HUDEP-2 (cell line): ENCODE measurements at regions not wholly inside any gene's neighbourhood (a gene's known extent, or its start where the extent isn't known, plus 50 kb on each side); places are given as distances from the start of the nearest gene placed in this dataset.

Source experiments
- DNase-seq, 76 experiments: peaks; one replicate each; lab custom pipeline; 2025; ENCODE audit not compliant: unreplicated experiment in 76 of 76; lab: John Stamatoyannopoulos, UW

DNA sequence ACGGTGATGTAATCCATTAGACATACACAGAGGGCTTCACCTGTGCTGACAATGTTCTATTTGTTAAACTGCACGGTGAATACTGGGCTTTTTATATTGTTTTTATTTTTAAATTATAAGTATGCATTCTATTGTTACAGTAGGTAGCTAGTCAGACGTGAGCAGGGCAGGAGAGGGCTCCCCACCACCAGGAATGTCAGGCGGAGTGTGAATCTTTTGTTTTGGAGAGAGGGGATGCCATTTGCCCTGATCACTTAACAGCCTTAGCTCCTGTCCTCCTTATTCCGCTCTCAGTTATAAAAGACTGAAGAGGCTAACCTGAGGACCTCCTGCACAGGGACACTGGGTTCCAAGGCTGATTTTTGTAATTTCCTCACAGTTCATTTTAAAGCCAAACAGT is 151.6 kb upstream of the TAPT1 start:
- no peak for DNase-seq

DNA sequence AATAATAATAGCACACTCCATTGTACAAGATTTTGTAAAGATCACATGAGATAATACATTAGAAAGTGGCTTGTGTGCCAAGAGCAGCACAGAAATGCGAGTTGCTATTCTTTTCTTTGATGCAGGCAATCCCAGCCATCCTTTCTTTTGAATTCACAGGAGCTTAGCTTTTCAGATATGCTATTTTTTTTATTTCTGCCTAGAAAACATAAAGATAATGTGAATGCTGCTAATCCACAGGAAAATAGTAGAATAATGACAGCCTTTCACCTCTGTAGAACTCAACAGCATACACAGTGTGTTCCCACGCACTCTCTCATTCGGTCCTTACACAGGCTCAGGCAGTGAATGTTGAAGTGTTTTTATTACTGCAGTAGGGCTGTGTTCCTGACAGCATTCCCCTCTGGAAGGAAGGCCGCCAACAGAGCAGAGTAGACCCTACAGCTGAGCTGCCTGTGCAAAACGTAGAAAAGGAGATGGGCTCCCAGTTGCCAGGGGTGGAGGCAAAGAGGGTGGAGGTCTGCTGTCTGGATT is 138.8 kb upstream of the TAPT1 start:
- DNase-seq = no peak

DNA sequence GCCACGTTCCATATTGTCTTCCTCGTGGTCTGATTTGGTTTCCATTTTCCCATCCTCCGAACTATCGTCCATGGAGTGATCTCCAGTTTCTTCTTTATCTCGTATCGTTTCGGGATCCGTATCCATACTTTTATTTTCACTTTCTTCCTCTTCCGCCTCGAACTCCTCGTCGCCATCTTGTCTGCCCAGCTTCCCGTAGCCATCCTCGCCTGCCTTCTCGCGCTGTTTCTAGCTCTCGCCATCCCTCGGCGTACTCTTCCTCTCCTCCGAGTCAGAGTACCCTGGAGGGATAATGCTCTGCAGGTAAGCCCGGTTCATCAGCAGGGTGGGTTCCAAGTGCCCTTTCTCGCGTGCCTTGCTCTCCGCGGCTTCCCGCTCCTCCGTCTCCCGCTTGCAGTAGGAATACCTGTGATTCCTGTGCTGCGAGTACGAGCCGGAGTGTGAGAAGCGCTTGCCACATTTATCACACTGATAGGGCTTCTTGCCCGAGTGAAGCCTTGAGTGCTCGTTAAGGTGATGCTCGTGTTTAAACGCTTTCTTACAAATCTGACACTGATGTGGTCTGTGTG is 134.5 kb upstream of the TAPT1 start:
- DNase-seq = no peak

DNA sequence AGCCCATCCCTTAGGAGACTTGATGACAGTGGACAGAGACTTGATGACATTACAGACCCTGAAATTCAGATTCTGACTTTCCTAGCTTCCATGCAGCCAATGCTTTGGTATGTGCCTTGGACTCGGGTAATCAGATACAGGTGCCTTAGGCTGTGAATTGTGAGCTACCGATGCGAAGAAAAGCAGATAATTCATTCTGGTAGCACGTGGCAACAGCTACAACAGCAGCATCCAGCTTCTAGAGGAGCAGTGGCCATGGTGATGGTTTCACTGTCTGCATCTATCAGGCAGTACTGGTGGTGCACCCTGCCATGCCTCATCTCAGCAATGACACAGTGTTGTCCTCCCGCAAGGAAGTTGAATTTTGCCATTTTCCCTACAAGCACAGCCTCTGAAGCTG is 126.9 kb upstream of the TAPT1 start:
- DNase-seq = no peak

DNA sequence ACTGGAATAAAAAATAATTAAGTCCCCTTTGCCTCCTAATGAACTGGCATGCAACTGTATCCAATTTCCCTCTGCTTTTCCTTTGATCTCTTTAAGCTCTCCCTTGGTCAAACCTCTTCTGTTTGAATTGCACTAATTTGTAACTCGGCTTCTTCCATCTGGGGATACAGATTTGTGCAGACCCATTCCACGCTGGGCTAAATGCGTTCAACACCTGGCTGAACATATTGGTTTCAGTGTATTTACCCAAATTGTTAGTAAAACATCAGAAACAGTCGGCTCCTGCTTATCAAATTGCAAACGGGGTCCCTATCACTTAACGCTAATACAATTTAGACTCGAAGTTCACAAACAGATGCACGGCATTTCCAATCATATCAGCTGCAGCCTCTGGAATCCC is 124.9 kb upstream of the TAPT1 start:
- no peak for DNase-seq

DNA sequence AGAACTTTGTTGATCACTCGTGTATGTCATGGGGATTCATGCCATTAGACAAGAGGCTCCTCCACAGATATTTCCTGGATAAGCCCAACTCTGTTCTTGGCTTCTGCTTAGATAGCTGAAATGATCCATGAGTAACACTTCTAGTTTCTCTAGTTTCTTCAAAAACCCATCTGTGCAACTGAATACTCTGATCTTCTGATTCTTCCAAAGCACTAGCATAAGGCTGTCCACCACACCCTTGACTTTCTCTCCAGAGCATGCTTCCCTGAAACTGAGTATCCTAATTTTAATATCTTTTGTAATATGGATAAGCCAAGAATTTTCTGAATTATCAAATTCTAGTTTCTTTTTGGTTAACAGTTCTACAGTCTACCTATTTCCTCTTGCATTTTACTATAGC is 118.6 kb upstream of the TAPT1 start:
- no peak for DNase-seq

DNA sequence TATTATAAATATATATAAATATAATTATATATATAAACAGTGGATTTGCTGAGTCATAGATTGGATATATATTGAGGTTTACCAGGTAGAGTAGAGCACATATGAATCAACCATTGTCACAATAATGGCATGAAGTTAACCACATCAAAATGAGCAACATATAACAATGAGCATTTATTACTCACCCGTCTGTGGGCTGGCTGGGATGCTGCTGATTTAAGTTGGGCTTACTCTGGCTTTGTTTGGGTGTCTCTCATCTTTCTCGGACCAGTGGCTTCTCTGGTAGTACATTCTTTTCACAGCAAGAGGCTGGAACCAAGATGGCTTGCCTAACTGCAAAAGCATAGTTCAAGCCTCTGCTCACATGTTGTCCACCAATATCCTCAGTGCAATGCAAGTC is 111.7 kb upstream of the TAPT1 start:
- DNase-seq = no peak

DNA sequence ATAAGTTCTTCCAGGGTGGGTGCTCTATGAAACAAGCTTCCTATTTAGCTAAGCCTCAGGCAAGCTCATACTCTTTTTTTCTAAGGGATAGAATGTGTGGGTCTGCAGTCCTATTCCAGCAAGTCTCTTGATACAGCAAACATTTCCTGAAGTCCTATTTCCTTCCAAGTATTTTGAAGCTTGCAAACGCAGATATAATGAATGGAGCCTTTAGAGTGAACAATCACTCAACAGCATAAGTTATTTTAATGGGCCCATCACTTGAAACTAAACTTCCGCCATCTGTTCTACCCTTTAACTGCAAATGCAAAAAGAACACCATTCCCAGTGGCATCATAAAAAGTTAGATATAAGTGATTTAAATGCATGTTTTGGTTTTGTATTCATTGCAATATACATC is 108.3 kb upstream of the TAPT1 start:
- DNase-seq = no peak

DNA sequence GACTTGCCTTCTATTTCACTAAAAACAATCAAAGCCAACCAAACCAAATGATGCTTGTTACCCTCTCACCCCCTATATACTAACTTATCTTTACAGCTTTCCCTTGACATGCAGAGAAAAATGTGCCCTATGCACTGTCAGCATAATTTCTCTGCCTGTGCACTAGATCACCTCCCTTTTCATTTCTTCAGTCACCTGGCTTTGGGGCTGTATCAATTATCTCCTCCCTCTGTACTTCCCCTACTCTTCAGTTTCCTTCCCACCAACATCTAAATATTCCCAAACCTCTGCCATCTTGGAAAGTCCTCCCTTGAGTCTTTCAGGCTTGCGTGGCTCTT is 103.5 kb upstream of the TAPT1 start:
- DNase-seq = no peak

DNA sequence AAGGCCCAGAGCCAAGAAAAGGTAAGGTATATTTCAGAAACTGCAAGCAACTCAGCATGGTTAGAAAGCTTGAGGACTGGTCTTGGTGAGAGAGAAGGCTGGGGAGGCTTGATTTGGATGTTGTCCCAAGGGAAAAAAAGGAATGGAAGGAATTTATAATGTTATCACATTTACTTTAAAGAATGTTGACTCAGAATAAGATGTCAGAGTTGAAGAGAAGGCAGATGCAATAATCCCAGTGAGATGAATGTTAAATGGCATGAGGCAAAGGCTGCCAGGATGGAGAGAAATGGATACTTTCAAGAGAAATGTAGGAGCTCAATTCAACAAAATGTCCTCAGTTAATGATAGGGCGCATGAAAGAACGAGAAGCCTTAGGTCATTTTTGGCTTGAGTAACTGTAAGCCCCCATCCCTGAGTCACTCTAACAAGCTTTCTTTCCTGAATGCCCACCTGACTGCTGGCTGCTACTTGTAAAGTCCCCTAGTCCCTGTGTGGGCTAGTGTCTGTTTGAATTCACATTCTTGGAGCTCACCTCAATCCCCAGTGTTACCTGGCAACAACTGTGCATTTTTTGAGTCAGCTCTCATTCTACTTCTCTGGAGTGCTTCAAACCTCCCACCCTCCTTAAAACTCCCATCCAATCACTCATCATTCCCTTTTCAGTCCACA is 103.0 kb upstream of the TAPT1 start:
- no peak for DNase-seq

DNA sequence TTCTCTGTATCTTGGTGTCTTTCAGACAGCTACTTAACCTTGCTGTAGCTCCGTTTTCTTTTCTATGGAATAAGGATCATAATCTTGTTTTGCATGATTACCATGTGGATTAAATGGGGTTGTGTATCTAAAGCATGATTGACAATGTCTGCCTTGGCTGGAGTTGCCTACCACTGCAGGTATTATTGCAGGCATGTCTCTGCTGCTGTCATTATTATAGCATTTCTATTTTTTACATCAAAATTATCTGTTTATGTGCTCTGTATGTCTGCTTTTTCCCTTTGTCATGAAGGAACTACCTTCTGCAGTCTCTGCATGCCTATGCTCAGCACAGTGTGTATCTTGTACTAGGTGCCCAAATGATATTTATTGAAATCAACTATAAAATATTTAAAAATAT is 95.9 kb upstream of the TAPT1 start:
- DNase-seq = no peak

DNA sequence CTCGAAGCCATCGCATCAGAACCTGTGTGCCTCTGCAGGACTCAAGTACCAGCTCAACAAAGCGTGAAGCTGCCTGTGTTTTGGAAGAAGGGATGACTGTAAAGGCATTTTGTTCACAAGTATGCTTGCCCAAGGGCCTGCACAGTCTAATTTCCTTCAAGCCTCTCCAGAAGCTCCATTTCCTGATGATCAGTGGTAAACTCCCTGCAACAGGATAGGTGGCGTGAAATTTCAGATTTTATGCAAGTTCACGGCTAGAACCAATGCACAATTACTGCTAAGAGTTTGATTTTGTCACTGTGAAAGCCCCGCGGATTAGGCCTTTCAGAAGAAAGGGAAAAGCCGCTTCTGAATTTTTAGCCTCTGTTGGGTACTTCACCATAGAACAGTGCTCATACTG is 89.2 kb upstream of the TAPT1 start:
- no peak for DNase-seq

DNA sequence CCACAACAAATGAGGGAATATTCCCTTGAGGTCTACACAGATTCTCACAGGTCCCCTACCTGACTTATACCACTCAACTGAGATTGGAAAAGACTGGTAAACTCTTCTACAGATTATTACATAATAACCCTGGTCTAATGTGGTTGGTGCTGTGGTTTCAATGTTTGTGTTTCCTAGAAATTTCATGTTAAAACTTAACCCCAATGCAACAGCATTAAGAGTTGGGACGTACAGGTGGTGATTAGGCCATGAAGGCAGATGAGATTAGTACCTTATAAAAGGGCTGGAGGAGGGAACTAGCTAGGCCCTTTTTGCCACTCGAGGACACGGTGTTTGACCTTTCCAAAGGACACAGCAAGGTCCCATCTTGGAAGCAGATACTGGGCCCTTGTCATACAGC is 84.3 kb upstream of the TAPT1 start:
- no peak for DNase-seq

DNA sequence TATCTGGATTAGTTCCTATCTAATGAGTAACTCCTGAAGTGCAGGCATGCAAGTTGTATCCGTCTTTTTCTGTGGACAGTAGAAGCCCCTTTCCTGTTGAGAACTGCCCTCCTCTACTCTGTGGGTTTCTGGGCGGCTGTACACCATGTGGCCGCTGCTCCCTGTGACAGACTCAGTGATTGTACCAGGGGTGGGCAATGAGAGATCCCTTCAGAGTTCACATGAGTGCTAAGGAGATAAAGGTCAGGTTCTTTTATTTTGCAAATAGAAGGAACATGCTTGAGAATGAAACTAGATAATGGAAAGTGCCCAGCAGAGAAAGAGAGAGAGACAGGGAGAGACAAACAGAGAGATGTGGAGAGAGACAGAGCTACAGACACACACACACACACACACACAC is 76.4 kb upstream of the TAPT1 start:
- no peak for DNase-seq

DNA sequence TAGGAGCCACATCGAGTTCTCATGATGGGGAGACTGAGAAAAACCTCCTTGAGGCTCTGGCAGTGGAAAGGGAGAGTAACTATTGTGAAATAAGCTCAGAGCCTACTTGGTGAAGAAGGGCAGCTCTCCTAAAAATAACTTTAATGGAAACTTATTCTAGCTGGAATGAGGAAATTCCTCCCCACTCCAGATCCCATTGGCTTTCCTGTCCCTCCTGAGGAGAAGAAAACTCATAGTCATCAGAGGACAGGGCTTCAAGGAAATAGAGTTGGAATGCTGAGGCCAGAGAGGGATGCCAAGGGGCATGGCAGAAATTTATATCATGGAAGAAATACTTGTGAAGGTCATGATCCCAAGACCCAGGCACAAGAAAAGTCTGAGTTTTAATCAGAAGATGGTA is 70.7 kb upstream of the TAPT1 start:
- no peak for DNase-seq

DNA sequence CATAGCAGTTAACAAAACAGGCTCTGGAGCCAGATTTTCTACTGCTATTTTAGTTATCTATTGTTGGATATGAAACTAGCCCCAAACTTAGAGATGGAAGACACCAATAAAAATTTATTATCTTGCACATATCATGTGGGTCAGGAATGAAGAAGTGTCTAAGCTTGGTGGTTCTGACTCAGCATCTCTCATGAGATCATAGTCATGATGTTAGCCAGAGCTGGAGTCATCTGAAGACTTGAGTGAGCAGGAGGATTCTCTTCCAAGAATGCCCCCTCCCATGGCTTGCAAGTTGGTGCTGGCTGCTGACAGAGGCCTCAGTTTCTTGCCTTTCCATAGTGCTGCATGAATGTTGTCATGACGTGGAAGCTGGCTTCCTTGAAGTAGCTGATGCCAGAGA is 68.2 kb upstream of the TAPT1 start:
- DNase-seq = no peak

DNA sequence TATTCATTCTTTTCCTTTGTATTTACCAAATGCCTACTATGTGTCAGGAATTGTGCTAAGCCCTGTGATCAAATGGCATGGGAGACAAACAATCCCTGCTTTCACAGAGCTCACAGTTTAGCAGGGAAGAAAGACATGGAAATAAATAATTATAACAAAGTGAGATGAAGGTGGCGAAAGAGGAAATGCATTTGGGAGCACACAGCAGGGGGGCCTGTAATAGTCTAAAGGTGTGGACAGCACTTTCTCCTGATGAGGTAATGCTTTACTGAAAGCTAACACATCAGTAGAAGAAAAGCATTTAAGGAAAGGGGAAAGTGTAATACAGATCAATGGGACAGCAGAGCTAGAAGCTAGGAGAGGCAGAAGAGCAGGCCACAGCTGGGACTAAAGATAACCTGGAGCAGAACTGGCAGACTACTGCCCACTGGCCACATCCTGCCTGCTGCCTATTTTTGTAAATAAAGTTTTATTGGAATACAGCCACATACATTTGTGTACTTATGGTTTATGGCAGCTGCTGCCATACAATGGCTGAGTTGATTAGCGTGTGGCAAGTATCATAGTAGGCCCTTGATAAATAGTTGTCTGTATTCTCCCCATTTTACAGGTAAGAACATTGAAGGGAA is 67.1 kb upstream of the TAPT1 start:
- no peak for DNase-seq

DNA sequence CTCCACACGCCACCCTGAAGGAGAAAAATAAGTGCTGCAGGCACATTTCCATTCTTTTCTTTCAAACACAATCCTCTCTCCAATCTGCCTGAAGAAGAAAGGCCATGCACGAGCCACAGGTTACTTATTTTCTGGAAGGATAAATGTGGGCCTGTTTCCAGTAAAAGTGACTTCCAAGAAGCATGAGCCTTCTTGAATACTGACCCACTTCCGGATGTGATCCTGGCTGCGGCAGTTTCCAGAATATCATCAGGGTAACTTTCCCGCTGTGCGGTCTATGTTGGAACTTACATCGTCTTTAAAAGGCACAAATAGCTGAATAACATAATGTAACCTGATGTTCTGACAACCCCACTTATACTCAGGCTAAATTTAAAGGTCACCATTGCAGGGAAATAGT is 66.3 kb upstream of the TAPT1 start:
- DNase-seq = no peak

DNA sequence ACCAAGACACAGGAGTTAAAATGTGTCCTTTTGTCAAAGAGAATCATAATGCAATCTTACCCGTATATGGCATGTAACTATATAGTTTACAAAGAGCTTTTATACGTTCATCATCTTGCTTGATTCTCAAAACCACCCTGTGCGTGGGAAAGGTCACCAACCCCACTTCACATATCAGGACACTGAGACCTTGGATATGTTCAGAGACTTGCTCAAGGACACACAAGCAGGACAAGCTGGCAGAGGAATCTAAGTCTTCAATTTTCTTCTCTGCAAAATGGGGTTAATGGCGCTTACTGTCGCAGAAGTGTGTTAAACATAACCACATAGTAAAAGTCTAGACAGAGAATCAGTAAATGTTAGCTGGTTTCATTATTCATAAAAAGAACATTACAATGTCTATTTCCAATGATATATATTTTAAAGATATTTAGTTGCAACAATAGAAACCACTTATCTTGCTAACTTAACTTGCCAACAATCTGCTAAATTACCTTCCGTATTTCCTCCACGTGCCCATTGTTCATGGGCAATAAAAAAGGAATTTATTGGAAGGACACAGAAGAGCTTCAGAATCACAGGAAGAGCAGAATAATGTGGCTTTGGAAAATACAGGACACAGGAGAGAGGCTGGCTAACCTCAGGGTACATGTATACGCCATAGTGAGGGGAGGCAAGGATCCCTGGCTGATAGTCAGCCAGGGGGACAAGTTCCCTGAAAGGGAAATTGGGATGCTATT is 64.6 kb upstream of the TAPT1 start:
- DNase-seq = no peak

DNA sequence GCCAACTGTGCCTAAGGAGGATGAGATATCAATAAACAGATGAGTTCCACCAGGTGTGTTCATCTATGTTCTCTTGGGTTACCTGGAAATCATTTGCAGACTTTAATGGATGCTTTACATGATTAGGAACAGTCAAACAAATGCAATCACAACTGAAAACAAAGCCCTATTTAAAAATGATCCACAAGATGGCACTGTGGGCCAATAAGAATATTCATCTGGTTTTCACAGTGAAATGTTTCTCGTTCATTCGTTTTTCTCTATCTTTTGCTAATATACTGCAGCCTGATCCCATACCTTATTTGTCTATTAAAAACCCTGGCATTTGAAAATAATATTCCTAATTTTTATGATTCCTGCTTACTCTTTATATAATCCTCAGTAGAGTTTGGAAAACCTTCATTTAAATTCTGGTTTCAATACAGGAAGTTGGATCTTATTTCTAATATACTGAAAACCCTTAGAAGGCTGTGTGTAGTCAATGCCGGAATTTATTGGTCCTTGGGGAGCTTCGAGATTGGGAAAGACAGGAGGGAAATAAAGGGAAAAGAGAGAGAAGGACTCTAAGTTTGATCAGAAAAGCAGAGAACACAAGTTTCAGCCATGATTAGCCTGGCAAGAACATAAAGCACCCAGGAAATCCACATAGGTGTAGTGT is 63.8 kb upstream of the TAPT1 start:
- DNase-seq = peak in 8 of 76 experiments; percentile 1 to 33 (median 6)

DNA sequence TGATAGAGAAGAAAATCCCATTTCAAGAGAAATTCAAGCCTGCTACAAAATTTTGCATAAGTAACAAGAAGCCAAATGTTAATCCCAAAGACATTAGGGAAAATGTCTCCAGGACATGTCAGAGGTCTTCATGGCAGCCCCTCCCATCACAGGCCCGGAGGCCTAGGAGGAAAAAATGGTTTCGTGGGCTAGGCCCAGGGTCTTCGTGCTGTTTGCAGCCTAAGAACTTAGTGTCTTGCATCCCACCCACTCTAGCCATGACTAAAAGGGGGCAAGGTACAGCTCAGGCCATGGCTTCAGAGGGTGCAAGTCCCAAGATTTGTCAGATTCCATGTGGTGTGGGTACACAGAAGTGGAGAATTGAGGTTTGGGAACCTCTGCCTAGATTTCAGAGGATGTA is 57.8 kb upstream of the TAPT1 start:
- no peak for DNase-seq
